ENCODE measurements at regions not wholly inside any gene's neighbourhood (a gene's known extent, or its start where the extent isn't known, plus 50 kb on each side); places are given as distances from the start of the nearest gene placed in this dataset.
"Not testable (repeated sequence)": the region's sequence is repeated elsewhere in the genome, so short reads cannot be mapped to it uniquely, and the experiment has no call there.

DNA sequence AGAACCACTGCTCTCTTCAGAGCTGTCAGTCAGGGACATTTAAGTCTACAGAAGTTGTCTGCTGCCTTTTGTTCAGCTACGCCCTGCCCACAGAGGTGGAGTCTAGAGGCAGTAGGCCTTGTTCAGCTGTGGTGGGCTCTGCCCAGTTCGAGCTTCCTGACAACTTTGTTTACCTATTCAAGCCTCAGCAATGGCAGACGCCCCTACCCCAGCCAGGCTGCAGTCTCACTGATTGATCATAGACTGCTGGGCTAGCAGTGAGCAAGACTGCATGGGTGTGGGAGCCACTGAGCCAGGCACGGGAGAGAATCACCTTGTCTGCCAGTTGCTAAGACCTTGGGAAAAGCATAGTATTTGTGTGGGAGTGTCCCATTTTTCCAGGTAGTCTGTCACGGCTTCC lies 580.3 kb downstream of the SLCO4C1 start:
- TF ChIP-seq CTCF (IDR thresholded peaks at IDR 0.05; ENCODE audit: low read depth, low read length); POLR2A (IDR thresholded peaks at IDR 0.05; ENCODE audit: extremely low read depth, insufficient read length); MAX (IDR thresholded peaks at IDR 0.05; ENCODE audit: low read depth, low read length): not testable (repeated sequence)
